ENCODE measurements at regions not wholly inside any gene's neighbourhood (a gene's known extent, or its start where the extent isn't known, plus 50 kb on each side); places are given as distances from the start of the nearest gene placed in this dataset.
A peak's percentile ranks its signal among the peaks of the same experiment; 100 is the strongest.

- H3K36me3 ChIP-seq, result no peaks in the 10 kb centered on the region
- no peak for DNase-seq (ENCODE audit: low spot score)
- no peaks in the 10 kb centered on the region for H3F3A ChIP-seq (ENCODE audit: low read depth)
- no peak overlapping the region for H2AFZ ChIP-seq (replicated peaks)
- Mint-ChIP-seq H3K27ac (no peak overlapping the region), H3K27me3 (ENCODE audit: insufficient read depth, low read depth) (peaks cover 3% of the 10 kb centered on the region), H3K36me3 (no peaks in the 10 kb centered on the region), H3K9me3 (no peaks in the 10 kb centered on the region), H3K4me3 (no peak overlapping the region), H3K4me1 (no peaks in the 10 kb centered on the region)
- H3K27ac ChIP-seq, result no peak overlapping the region
- no peaks in the 10 kb centered on the region for H3K9me3 ChIP-seq (ENCODE audit: low read depth)
- no peaks in the 10 kb centered on the region for H3K79me2 ChIP-seq (ENCODE audit: low read depth)
- H3K4me2 ChIP-seq, result no peak overlapping the region
- H3K4me3 ChIP-seq, result no peak overlapping the region
- no peaks in the 10 kb centered on the region for H4K20me1 ChIP-seq (ENCODE audit: low read depth)
- H3K27me3 ChIP-seq, result no peaks in the 10 kb centered on the region
- H3K4me1 ChIP-seq, result peaks cover 7% of the 10 kb centered on the region
- no peak for TF ChIP-seq CTCF (IDR thresholded peaks at IDR 0.05)
- TF ChIP-seq EZH2 (IDR thresholded peaks at IDR 0.05), result no peak
- no peak for TF ChIP-seq EZH2phosphoT487 (IDR thresholded peaks at IDR 0.05)
- H3K9ac ChIP-seq, result no peak overlapping the region
Measured at GRCh38 chr3:21168471-21168870, 582.5 kb downstream of the ZNF385D start.

- no peaks in the 10 kb centered on the region for H3K36me3 Mint-ChIP-seq
- H3K27me3 ChIP-seq, result no peaks in the 10 kb centered on the region
- no peaks in the 10 kb centered on the region for H4K20me1 ChIP-seq (ENCODE audit: low read depth)
- H2AFZ ChIP-seq (replicated peaks), result peak overlapping the region; percentile 63
- DNase-seq (ENCODE audit: low spot score), result no peak
- no peak overlapping the region for H3K27ac Mint-ChIP-seq
- no peak overlapping the region for H3K9ac ChIP-seq
- H3K9me3 ChIP-seq (ENCODE audit: low read depth), result no peaks in the 10 kb centered on the region
- no peaks in the 10 kb centered on the region for H3K79me2 ChIP-seq (ENCODE audit: low read depth)
- H3K4me3 ChIP-seq, result no peak overlapping the region
- no peak overlapping the region for H3K27ac ChIP-seq
- TF ChIP-seq CTCF (IDR thresholded peaks at IDR 0.05) (no peak), EZH2phosphoT487 (IDR thresholded peaks at IDR 0.05) (no peak), EZH2 (IDR thresholded peaks at IDR 0.05) (no peak)
- no peaks in the 10 kb centered on the region for H3K4me1 ChIP-seq
- H3F3A ChIP-seq (ENCODE audit: low read depth), result no peaks in the 10 kb centered on the region
- H3K4me3 Mint-ChIP-seq, result no peak overlapping the region
- no peak overlapping the region for H3K4me2 ChIP-seq
- H3K9me3 Mint-ChIP-seq, result no peaks in the 10 kb centered on the region
- no peaks in the 10 kb centered on the region for H3K4me1 Mint-ChIP-seq
- H3K36me3 ChIP-seq, result no peaks in the 10 kb centered on the region
- H3K27me3 Mint-ChIP-seq (ENCODE audit: insufficient read depth, low read depth), result peaks cover 3% of the 10 kb centered on the region
Measured at GRCh38 chr3:21163956-21164355, 587.1 kb downstream of the ZNF385D start.

GRCh38 chr3:21159543-21159906 lies 591.5 kb downstream of the ZNF385D start:
- no peak for TF ChIP-seq EZH2 (IDR thresholded peaks at IDR 0.05)
- TF ChIP-seq EZH2phosphoT487 (IDR thresholded peaks at IDR 0.05), result no peak
- no peak for TF ChIP-seq CTCF (IDR thresholded peaks at IDR 0.05)
- Mint-ChIP-seq H3K36me3 (no peaks in the 10 kb centered on the region), H3K27ac (no peak overlapping the region), H3K9me3 (no peaks in the 10 kb centered on the region), H3K4me3 (no peak overlapping the region), H3K4me1 (no peaks in the 10 kb centered on the region), H3K27me3 (ENCODE audit: insufficient read depth, low read depth) (peaks cover 3% of the 10 kb centered on the region)
- H2AFZ ChIP-seq (replicated peaks), result no peak overlapping the region
- H3K4me1 ChIP-seq, result no peaks in the 10 kb centered on the region
- no peaks in the 10 kb centered on the region for H3K36me3 ChIP-seq
- no peaks in the 10 kb centered on the region for H3F3A ChIP-seq (ENCODE audit: low read depth)
- no peaks in the 10 kb centered on the region for H4K20me1 ChIP-seq (ENCODE audit: low read depth)
- no peak for DNase-seq (ENCODE audit: low spot score)
- no peak overlapping the region for H3K4me3 ChIP-seq
- H3K9ac ChIP-seq, result no peak overlapping the region
- no peaks in the 10 kb centered on the region for H3K9me3 ChIP-seq (ENCODE audit: low read depth)
- no peak overlapping the region for H3K4me2 ChIP-seq
- no peak overlapping the region for H3K27ac ChIP-seq
- H3K79me2 ChIP-seq (ENCODE audit: low read depth), result no peaks in the 10 kb centered on the region
- H3K27me3 ChIP-seq, result no peaks in the 10 kb centered on the region
